ENCODE measurements at regions not wholly inside any gene's neighbourhood (a gene's known extent, or its start where the extent isn't known, plus 50 kb on each side); places are given as distances from the start of the nearest gene placed in this dataset.

- no peaks in the 10 kb centered on the region for H4K20me1 ChIP-seq (ENCODE audit: control insufficient read depth, insufficient read depth, insufficient read length)
- H2BK15ac ChIP-seq (ENCODE audit: low read depth, low read length), result no peak overlapping the region
- DNase-seq, result no peak
- H3K9me3 Mint-ChIP-seq, result peaks cover 3% of the 10 kb centered on the region in 2 experiments; a peak in 3 of 5 replicates
- H3K79me2 ChIP-seq (ENCODE audit: insufficient read depth, low read length), result no peaks in the 10 kb centered on the region
- H3K79me1 ChIP-seq (ENCODE audit: insufficient read depth, low read depth, low read length, poor library complexity, severe bottlenecking), result no peaks in the 10 kb centered on the region
- no peak overlapping the region for H2BK5ac ChIP-seq (ENCODE audit: insufficient read length, low read length)
- peak overlapping the region in 1 of 2 experiments; percentile 35; a peak in 2 of 5 replicates for H3K4me3 Mint-ChIP-seq
- no CpG with 5 or more reads among the region's 2 CpGs for WGBS (ENCODE audit: extremely low coverage, insufficient read length, low lambda C conversion rate)
- H3K4me1 Mint-ChIP-seq, result peaks cover 0 to 4% of the 10 kb centered on the region in 2 experiments; a peak in 1 of 4 replicates
- H3K23ac ChIP-seq (ENCODE audit: insufficient read length, low read depth, low read length), result no peak overlapping the region
- no peak overlapping the region for H4K8ac ChIP-seq (replicated peaks; ENCODE audit: insufficient read length, low read depth, low read length)
- peaks cover 3 to 4% (median 3%) of the 10 kb centered on the region in 3 experiments for H3K36me3 Mint-ChIP-seq (ENCODE audit: insufficient read depth in 1 of 3, low read depth in 3 of 3)
- no peaks in the 10 kb centered on the region for H3K27me3 ChIP-seq (ENCODE audit: insufficient read depth, low read length)
- H3K4me2 ChIP-seq (ENCODE audit: insufficient read depth, insufficient read length, low read length), result no peak overlapping the region
- H2AFZ ChIP-seq (ENCODE audit: low read length), result no peak overlapping the region
- H3K4me1 ChIP-seq (ENCODE audit: insufficient read depth, low read length), result no peaks in the 10 kb centered on the region
- no peak overlapping the region for H2BK12ac ChIP-seq (ENCODE audit: insufficient read length, low read depth, low read length)
- no peak overlapping the region for H3K9ac ChIP-seq (ENCODE audit: extremely low read depth, insufficient read length, low read length)
- H3T11ph ChIP-seq (ENCODE audit: low read length), result no peak overlapping the region
- no peak overlapping the region for H4K5ac ChIP-seq (ENCODE audit: insufficient read length, low read depth, low read length)
- no peaks in the 10 kb centered on the region for H3K23me2 ChIP-seq (ENCODE audit: insufficient read length, low read depth, low read length, poor library complexity, severe bottlenecking)
- H3K27ac Mint-ChIP-seq, result peak overlapping the region in 1 of 3 experiments; percentile 55; a peak in 1 of 7 replicates
- H3K56ac ChIP-seq (ENCODE audit: insufficient read length, low read depth, low read length), result no peak overlapping the region
- no peak overlapping the region for H3K4ac ChIP-seq (ENCODE audit: low read depth, low read length)
- H3K14ac ChIP-seq (ENCODE audit: insufficient read depth, low read length), result no peak overlapping the region
- H2AK5ac ChIP-seq (ENCODE audit: insufficient read length, low read length), result no peak overlapping the region
- H4K91ac ChIP-seq (ENCODE audit: insufficient read length, low read depth, low read length), result no peak overlapping the region
- H3K9me3 ChIP-seq (ENCODE audit: control insufficient read depth, low read depth, low read length), result peaks cover 4% of the 10 kb centered on the region
- H2BK20ac ChIP-seq (ENCODE audit: low read depth, low read length, poor library complexity, severe bottlenecking), result no peak overlapping the region
- H3K27me3 Mint-ChIP-seq (ENCODE audit: low read depth), result peaks cover 1% of the 10 kb centered on the region; the same call in 1 of the 2 replicates
- no peak overlapping the region for H2BK120ac ChIP-seq (ENCODE audit: low read depth, low read length, poor library complexity, severe bottlenecking)
- TF ChIP-seq, protein P1, sequence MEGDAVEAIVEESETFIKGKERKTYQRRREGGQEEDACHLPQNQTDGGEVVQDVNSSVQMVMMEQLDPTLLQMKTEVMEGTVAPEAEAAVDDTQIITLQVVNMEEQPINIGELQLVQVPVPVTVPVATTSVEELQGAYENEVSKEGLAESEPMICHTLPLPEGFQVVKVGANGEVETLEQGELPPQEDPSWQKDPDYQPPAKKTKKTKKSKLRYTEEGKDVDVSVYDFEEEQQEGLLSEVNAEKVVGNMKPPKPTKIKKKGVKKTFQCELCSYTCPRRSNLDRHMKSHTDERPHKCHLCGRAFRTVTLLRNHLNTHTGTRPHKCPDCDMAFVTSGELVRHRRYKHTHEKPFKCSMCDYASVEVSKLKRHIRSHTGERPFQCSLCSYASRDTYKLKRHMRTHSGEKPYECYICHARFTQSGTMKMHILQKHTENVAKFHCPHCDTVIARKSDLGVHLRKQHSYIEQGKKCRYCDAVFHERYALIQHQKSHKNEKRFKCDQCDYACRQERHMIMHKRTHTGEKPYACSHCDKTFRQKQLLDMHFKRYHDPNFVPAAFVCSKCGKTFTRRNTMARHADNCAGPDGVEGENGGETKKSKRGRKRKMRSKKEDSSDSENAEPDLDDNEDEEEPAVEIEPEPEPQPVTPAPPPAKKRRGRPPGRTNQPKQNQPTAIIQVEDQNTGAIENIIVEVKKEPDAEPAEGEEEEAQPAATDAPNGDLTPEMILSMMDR (conservative IDR thresholded peaks at IDR 0.05), result no peak
- H3K27ac ChIP-seq (ENCODE audit: insufficient read length, low read depth, low read length), result no peak overlapping the region
- H3K18ac ChIP-seq (ENCODE audit: insufficient read length, low read depth, low read length), result no peak overlapping the region
Measured at GRCh38 chr16:14333361-14333760, 262.2 kb downstream of the MRTFB start.

Measured in H9 (cell line).